OCI-LY3 (cell line): ENCODE measurements at regions not wholly inside any gene's neighbourhood (a gene's known extent, or its start where the extent isn't known, plus 50 kb on each side); places are given as distances from the start of the nearest gene placed in this dataset.

Source experiments
- H2AFZ ChIP-seq: fragments of 200-600, 300-600 bp; shearing (Covaris generic); 2 replicates; pipeline ENCODE4 v1.6.0; 2014; ENCODE audit warnings: antibody characterized with exemption, low read depth, low read length
- H3K27ac ChIP-seq: fragments of 200-600, 300-600 bp; sonication (generic); 2 replicates; pipeline ENCODE4 v1.5.1; 2014; ENCODE audit warnings: mild to moderate bottlenecking, low read length, moderate library complexity, mixed read lengths
- H3K27me3 ChIP-seq: fragments of 200-600, 300-600 bp; sonication (generic); 2 replicates; pipeline ENCODE4 v1.6.1; 2014; ENCODE audit warnings: low read depth, low read length, mixed read lengths
- H3K36me3 ChIP-seq: fragments of 200-600, 300-600 bp; sonication (generic); replicated peaks from 2 replicates; pipeline ENCODE3; 2014; ENCODE audit warnings: low read depth, low read length, mixed read lengths
- H3K4me1 ChIP-seq: fragments of 300-600, 200-600 bp; sonication (generic); 2 replicates; pipeline ENCODE4 v1.6.1; 2014; ENCODE audit warnings: low read length, mixed read lengths
- H3K4me2 ChIP-seq: fragments of 200-600, 300-600 bp; sonication (generic); 2 replicates; pipeline ENCODE4 v1.6.1; 2014; ENCODE audit warnings: low read length, mixed read lengths
- H3K4me3 ChIP-seq: fragments of 300-600, 200-600 bp; sonication (generic); 2 replicates; pipeline ENCODE4 v1.5.1; 2014; ENCODE audit warnings: antibody characterized with exemption, mild to moderate bottlenecking, low read length, moderate library complexity
- H3K79me2 ChIP-seq: fragments of 300-600, 200-600 bp; shearing (Covaris generic); 2 replicates; pipeline ENCODE4 v1.6.1; 2014; ENCODE audit warnings: mild to moderate bottlenecking, low read length, mixed read lengths
- H3K9ac ChIP-seq: fragments of 300-600, 200-600 bp; shearing (Covaris generic); 2 replicates; pipeline ENCODE4 v1.6.0; 2014; ENCODE audit warnings: mild to moderate bottlenecking, low read length, moderate library complexity
- H3K9me3 ChIP-seq: fragments of 200-600, 300-600 bp; shearing (Covaris generic); 2 replicates; pipeline ENCODE4 v1.6.1; 2014; ENCODE audit warnings: low read length, mixed read lengths; ENCODE audit not compliant: insufficient read depth
- H4K20me1 ChIP-seq: fragments of 200-600, 300-600 bp; sonication (generic); 2 replicates; pipeline ENCODE4 v1.6.1; 2016; ENCODE audit warnings: low read length, mixed read lengths; ENCODE audit not compliant: insufficient read depth
- CTCF ChIP-seq: fragments of 200-600, 300-600 bp; sonication (generic); IDR thresholded peaks from 2 replicates; pipeline ENCODE4 v1.5.1; 2014; ENCODE audit warnings: antibody characterized with exemption, low read length, low read depth
- EZH2phosphoT487 ChIP-seq: fragments of 200-600 bp; shearing (Covaris generic); IDR thresholded peaks from 2 replicates; pipeline ENCODE4 v1.6.1; 2018; ENCODE audit warnings: antibody characterized with exemption, mixed run types, low read depth

- Histone ChIP-seq H3K27ac (no peak overlapping the region), H4K20me1 (no peaks in the 10 kb centered on the region), H3K9me3 (no peaks in the 10 kb centered on the region), H3K27me3 (no peaks in the 10 kb centered on the region), H3K79me2 (no peaks in the 10 kb centered on the region), H3K4me2 (no peak overlapping the region), H2AFZ (no peak overlapping the region), H3K4me1 (no peaks in the 10 kb centered on the region), H3K36me3 (no peaks in the 10 kb centered on the region), H3K4me3 (no peak overlapping the region), H3K9ac (no peak overlapping the region)
- TF ChIP-seq EZH2phosphoT487 (no peak), CTCF (no peak)
Measured at GRCh38 chr2:6181926-6182325, 489.7 kb downstream of the SOX11 start.

GRCh38 chr2:6183226-6183625 lies 491.0 kb downstream of the SOX11 start:
- no peak for TF ChIP-seq EZH2phosphoT487
- no peak for TF ChIP-seq CTCF
- Histone ChIP-seq H3K9ac (no peak overlapping the region), H3K4me3 (no peak overlapping the region), H2AFZ (no peak overlapping the region), H3K79me2 (no peaks in the 10 kb centered on the region), H3K4me2 (no peak overlapping the region), H3K36me3 (no peaks in the 10 kb centered on the region), H3K27me3 (no peaks in the 10 kb centered on the region), H3K4me1 (no peaks in the 10 kb centered on the region), H4K20me1 (no peaks in the 10 kb centered on the region), H3K27ac (no peak overlapping the region), H3K9me3 (no peaks in the 10 kb centered on the region)

- Histone ChIP-seq H2AFZ (no peak overlapping the region), H3K27me3 (no peaks in the 10 kb centered on the region), H3K79me2 (no peaks in the 10 kb centered on the region), H3K4me1 (no peaks in the 10 kb centered on the region), H3K9ac (no peak overlapping the region), H3K9me3 (no peaks in the 10 kb centered on the region), H3K4me2 (no peak overlapping the region), H3K36me3 (no peaks in the 10 kb centered on the region), H3K4me3 (no peak overlapping the region), H3K27ac (no peak overlapping the region), H4K20me1 (no peaks in the 10 kb centered on the region)
- TF ChIP-seq EZH2phosphoT487: no peak
- no peak for TF ChIP-seq CTCF
Measured at GRCh38 chr2:6184532-6185292, 492.5 kb downstream of the SOX11 start.

- TF ChIP-seq CTCF (no peak), EZH2phosphoT487 (no peak)
- no peak overlapping the region for H3K27ac ChIP-seq
- no peaks in the 10 kb centered on the region for H3K79me2 ChIP-seq
- H3K27me3 ChIP-seq: no peaks in the 10 kb centered on the region
- H3K4me3 ChIP-seq: no peak overlapping the region
- H4K20me1 ChIP-seq: no peaks in the 10 kb centered on the region
- H3K9me3 ChIP-seq: no peaks in the 10 kb centered on the region
- no peak overlapping the region for H3K4me2 ChIP-seq
- no peak overlapping the region for H2AFZ ChIP-seq
- no peaks in the 10 kb centered on the region for H3K4me1 ChIP-seq
- H3K9ac ChIP-seq: no peak overlapping the region
- H3K36me3 ChIP-seq: no peaks in the 10 kb centered on the region
Measured at GRCh38 chr2:6186332-6187151, 494.4 kb downstream of the SOX11 start.
